ENCODE measurements at regions not wholly inside any gene's neighbourhood (a gene's known extent, or its start where the extent isn't known, plus 50 kb on each side); places are given as distances from the start of the nearest gene placed in this dataset.

- Histone ChIP-seq H3K27me3 (ENCODE audit: control insufficient read depth, insufficient read depth, low read length) (no peaks in the 10 kb centered on the region), H3K4me1 (ENCODE audit: control insufficient read depth, insufficient read depth, low read length) (no peaks in the 10 kb centered on the region), H3K27ac (ENCODE audit: low read length) (no peak overlapping the region), H3K36me3 (ENCODE audit: control insufficient read depth, insufficient read depth, low read length) (no peaks in the 10 kb centered on the region), H3K9me3 (ENCODE audit: control insufficient read depth, insufficient read depth, low read length) (peaks cover 6% of the 10 kb centered on the region), H3K4me3 (ENCODE audit: low read length) (no peak overlapping the region)
- Mint-ChIP-seq H3K27ac (no peak overlapping the region), H3K36me3 (peaks cover 8% of the 10 kb centered on the region), H3K4me1 (peaks cover 0 to 7% of the 10 kb centered on the region in 2 donors), H3K27me3 (ENCODE audit: low read depth in 2 of 2) (peaks cover 28 to 42% of the 10 kb centered on the region in 2 donors), H3K4me3 (no peak overlapping the region), H3K9me3 (peaks cover 0 to 2% of the 10 kb centered on the region in 2 donors)
- 75% methylated on average over 3 of the region's 3 CpGs for WGBS (ENCODE audit: insufficient coverage)
- ATAC-seq (no peak), DNase-seq (no peak)
- no peak for TF ChIP-seq CTCF (IDR thresholded peaks at IDR 0.05)
- intact Hi-C loops (cut with micrococcal nuclease), result no loop called here
Measured at GRCh38 chr6:14470101-14470500, 352.5 kb downstream of the CD83 start.

- WGBS (ENCODE audit: insufficient coverage), result 63% methylated on average over 2 of the region's 3 CpGs
- Mint-ChIP-seq H3K4me1 (peaks cover 0 to 7% of the 10 kb centered on the region in 2 donors), H3K27ac (no peak overlapping the region), H3K4me3 (no peak overlapping the region), H3K27me3 (ENCODE audit: low read depth in 2 of 2) (peaks cover 29 to 37% of the 10 kb centered on the region in 2 donors), H3K36me3 (peaks cover 8% of the 10 kb centered on the region), H3K9me3 (peaks cover 0 to 2% of the 10 kb centered on the region in 2 donors)
- peaks cover 6% of the 10 kb centered on the region for H3K9me3 ChIP-seq (ENCODE audit: control insufficient read depth, insufficient read depth, low read length)
- H3K27ac ChIP-seq (ENCODE audit: low read length), result no peak overlapping the region
- H3K4me3 ChIP-seq (ENCODE audit: low read length), result no peak overlapping the region
- TF ChIP-seq CTCF (IDR thresholded peaks at IDR 0.05), result no peak
- ATAC-seq (no peak), DNase-seq (no peak)
- intact Hi-C loops (cut with micrococcal nuclease), result no loop called here
- no peaks in the 10 kb centered on the region for H3K36me3 ChIP-seq (ENCODE audit: control insufficient read depth, insufficient read depth, low read length)
- no peaks in the 10 kb centered on the region for H3K27me3 ChIP-seq (ENCODE audit: control insufficient read depth, insufficient read depth, low read length)
- no peaks in the 10 kb centered on the region for H3K4me1 ChIP-seq (ENCODE audit: control insufficient read depth, insufficient read depth, low read length)
Measured at GRCh38 chr6:14470671-14471070, 353.1 kb downstream of the CD83 start.

GRCh38 chr6:14472255-14472985 lies 354.8 kb downstream of the CD83 start:
- Histone ChIP-seq H3K36me3 (ENCODE audit: control insufficient read depth, insufficient read depth, low read length) (no peaks in the 10 kb centered on the region), H3K4me3 (ENCODE audit: low read length) (no peak overlapping the region), H3K4me1 (ENCODE audit: control insufficient read depth, insufficient read depth, low read length) (peaks cover 3% of the 10 kb centered on the region), H3K27me3 (ENCODE audit: control insufficient read depth, insufficient read depth, low read length) (no peaks in the 10 kb centered on the region), H3K9me3 (ENCODE audit: control insufficient read depth, insufficient read depth, low read length) (peaks cover 6% of the 10 kb centered on the region), H3K27ac (ENCODE audit: low read length) (no peak overlapping the region)
- Mint-ChIP-seq H3K27ac (no peak overlapping the region), H3K4me1 (peaks cover 0 to 7% of the 10 kb centered on the region in 2 donors), H3K36me3 (peaks cover 8% of the 10 kb centered on the region), H3K4me3 (no peak overlapping the region), H3K27me3 (ENCODE audit: low read depth in 2 of 2) (peaks cover 19 to 28% of the 10 kb centered on the region in 2 donors), H3K9me3 (peaks cover 0 to 2% of the 10 kb centered on the region in 2 donors)
- no peak for TF ChIP-seq CTCF (IDR thresholded peaks at IDR 0.05)
- intact Hi-C loops (cut with micrococcal nuclease), result no loop called here
- WGBS (ENCODE audit: insufficient coverage), result 94% methylated on average over 3 of the region's 3 CpGs
- no peak for ATAC-seq
- DNase-seq, result no peak

- no peaks in the 10 kb centered on the region for H3K36me3 ChIP-seq (ENCODE audit: control insufficient read depth, insufficient read depth, low read length)
- no peak overlapping the region for H3K27ac ChIP-seq (ENCODE audit: low read length)
- peaks cover 0 to 7% of the 10 kb centered on the region in 2 donors for H3K4me1 Mint-ChIP-seq
- ATAC-seq (no peak), DNase-seq (no peak)
- H3K4me3 ChIP-seq (ENCODE audit: low read length), result no peak overlapping the region
- H3K36me3 Mint-ChIP-seq, result peaks cover 8% of the 10 kb centered on the region
- peaks cover 0 to 2% of the 10 kb centered on the region in 2 donors for H3K9me3 Mint-ChIP-seq
- H3K4me1 ChIP-seq (ENCODE audit: control insufficient read depth, insufficient read depth, low read length), result peaks cover 3% of the 10 kb centered on the region
- TF ChIP-seq CTCF (IDR thresholded peaks at IDR 0.05), result no peak
- peaks cover 6% of the 10 kb centered on the region for H3K9me3 ChIP-seq (ENCODE audit: control insufficient read depth, insufficient read depth, low read length)
- no peak overlapping the region for H3K4me3 Mint-ChIP-seq
- no peaks in the 10 kb centered on the region for H3K27me3 ChIP-seq (ENCODE audit: control insufficient read depth, insufficient read depth, low read length)
- intact Hi-C loops (cut with micrococcal nuclease), result no loop called here
- peaks cover 14 to 23% of the 10 kb centered on the region in 2 donors for H3K27me3 Mint-ChIP-seq (ENCODE audit: low read depth in 2 of 2)
- 46% methylated on average over 9 of the region's 9 CpGs for WGBS (ENCODE audit: insufficient coverage)
- no peak overlapping the region for H3K27ac Mint-ChIP-seq
Measured at GRCh38 chr6:14472986-14473337, 355.4 kb downstream of the CD83 start.
